Anterior cingulate cortex (tissue), 58 donors: ENCODE measurements at regions not wholly inside any gene's neighbourhood (a gene's known extent, or its start where the extent isn't known, plus 50 kb on each side); places are given as distances from the start of the nearest gene placed in this dataset.

Source experiments
- DNase-seq, 58 donors: peaks; one replicate each; lab custom pipeline; 2025; lab: John Stamatoyannopoulos, UW

DNA sequence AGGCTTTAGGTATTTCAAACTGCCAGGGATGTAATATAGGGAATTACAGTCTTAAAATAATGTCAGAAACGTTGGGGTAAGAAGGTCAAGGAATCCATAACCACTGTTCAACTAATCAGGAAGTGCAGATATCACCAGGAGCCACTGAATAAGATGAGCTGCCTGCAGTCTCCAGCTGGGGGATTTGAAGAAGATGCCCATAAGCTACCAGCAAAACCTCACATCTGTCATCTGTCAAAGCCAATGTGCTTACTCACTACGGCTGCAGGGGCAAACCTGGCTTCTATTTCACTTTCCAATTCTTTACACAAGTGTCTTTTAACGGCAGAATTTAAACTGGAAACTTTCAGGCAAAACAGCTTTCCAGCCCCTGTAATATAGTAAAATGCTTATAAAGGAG, 1410.1 kb upstream of the ATXN8OS start:
- no peak for DNase-seq

DNA sequence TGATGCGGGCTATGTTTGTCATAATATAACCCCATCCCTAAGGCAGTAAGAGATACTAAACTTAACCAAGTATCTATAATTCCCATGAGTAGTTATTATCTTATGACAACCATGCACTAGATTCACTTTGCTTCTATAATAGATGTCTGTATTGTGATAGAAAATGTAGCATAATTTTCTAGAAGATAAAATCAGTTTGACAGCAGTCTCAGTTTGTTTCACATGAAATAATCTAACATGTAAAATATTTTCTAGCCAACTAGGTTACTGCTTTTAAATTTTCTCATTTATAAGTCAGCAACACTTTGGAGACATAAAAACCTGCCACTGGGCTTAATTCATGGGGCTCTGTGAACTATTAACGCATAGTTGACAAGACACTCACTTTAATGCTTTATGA, 1410.7 kb upstream of the ATXN8OS start:
- DNase-seq: no peak

DNA sequence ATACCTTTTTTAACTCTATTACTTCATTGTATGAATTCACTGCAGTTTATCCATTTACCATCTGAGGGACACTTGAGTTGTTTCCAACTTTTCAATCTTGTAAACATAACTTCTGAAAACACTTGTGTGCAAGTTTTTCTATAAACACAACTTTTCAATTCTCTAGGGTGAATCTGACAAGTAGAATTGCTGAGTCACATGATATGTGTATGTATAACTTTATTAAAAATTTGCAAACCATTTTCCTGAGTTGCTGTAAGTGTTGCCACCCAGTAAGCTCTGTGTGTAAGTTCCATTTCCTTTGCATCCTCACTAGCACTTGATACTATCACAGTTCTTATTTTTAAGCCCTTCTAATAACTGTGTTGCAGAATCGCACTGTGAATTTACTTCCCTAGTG, 1415.6 kb upstream of the ATXN8OS start:
- no peak for DNase-seq

DNA sequence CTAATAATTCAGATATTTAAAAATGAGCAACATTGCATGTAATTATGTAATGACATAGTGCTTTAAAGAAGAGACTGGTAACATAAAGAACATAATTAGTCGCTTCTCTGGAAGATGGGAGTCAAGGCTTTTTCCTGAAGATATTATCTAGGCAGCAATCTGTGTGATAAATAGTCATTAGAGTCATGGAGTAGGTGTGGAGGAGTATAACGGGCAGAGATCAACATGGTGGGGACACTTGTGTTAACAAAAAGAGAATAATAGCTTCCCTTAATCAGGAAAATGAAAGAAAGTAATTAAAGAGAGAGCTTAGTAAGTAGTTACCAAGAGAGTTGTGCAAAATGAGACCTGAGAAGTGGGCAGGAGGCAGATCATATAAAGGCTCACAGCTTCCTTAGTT, 1417.1 kb upstream of the ATXN8OS start:
- no peak for DNase-seq

DNA sequence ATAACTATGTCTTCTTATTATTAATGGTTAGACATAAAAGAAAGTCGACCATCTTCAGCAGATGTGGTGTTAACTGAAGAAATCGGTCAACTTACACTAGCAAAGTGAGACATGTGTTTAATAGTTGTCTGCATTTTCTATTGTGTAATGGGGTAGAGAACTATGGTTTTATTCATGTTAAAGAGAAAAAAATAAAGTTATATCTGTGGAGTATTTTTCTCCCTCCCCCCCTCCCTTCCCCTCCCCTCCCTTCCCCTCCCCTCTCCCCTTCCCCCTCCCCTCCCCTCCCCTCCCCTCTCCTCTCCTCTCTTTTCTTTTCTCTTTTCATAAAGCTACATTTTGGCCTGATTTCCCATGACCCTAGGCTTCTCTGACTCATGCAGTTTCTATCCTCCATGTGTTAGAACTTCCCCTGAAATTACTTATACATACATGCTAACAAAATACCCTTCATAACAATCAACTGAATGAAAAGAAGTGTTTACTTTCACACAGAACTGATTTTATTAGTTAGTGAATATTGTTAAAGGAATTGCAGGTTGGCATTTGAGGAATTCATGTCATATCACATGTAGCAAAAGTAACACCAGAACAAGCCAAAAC, 1431.0 kb upstream of the ATXN8OS start:
- no peak for DNase-seq

DNA sequence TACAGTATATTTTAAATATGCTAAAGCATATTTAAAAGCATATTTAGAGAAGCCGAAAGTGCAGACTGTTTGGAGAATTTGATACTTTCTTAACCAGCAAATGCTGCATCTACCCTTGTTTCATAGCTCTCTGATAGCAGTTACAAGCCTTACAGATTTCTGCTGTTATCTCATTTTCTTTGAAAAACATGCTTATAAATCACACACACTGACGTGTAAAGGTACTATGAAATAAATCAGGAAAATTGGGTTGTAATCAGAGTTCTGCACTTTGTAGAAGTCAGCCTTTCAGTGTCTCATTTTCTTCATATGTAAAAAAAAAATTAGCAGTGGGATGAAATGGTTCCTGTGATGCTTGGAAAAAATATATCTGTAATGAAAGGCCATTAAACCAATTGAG, 1432.4 kb upstream of the ATXN8OS start:
- DNase-seq: no peak

DNA sequence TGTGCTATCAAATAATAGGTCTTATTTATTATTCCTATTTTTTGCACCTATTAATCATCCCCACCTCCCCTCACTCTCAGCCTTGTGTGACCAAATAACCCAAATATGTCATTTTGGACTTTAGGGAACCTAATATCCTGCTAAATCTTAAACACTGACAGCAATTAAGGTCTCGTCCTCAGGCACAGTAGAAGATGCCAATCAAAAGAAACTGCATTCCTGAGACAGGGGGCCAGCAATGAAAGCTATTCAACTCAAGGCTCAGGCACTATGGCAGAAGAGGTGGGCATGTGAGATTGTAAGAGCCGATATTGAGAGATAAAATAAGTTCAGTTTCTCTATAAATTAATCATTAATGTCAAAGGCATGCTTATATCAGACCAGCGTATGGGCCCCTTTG, 1437.7 kb upstream of the PCDH9 start:
- no peak for DNase-seq

DNA sequence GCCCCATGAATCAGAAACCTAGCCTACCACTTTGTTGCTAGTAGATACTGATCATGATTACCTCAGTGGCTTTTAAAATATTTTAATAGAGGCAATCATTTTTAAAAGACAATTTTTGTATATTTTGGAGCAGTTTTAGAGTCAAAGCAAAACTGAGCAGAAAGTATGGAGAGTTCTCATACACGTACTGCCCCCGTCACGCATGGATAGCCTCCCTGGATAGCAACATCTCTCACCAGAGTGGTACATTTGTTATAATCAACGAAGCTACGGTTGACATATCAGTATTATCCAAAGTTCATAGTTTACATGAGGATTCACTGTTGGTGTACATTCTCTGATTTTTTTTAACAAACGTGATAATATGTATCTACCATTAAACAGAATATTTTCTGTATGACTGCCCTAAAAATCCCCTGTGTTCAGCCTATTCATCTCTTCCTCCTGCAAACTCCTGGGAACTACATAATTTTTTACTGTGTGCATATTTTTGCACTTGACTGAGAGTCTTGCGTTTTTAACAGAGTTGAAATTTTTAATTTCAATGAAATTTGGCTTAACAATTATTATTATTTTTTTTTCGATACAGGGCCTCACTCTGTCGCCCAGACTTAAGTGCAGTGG, 1436.8 kb upstream of the PCDH9 start:
- DNase-seq: no peak

DNA sequence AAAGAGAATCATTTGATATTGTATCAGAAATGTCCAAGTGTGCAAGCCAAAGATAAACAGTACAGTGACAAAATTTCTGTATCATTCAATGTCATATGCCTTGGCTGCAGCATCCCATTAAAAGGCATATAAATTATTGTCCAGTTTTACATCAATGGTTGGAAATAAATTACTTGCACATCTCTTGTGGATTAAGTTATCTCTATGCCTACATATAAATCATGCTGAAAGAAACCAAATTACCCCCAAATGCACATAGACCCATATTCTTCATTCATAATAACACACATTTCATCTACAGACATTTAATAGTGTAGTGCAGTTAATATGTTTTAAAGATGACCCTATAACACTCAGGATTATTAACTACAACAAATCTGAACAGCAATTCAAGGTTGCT, 1415.7 kb upstream of the PCDH9 start:
- DNase-seq: no peak

DNA sequence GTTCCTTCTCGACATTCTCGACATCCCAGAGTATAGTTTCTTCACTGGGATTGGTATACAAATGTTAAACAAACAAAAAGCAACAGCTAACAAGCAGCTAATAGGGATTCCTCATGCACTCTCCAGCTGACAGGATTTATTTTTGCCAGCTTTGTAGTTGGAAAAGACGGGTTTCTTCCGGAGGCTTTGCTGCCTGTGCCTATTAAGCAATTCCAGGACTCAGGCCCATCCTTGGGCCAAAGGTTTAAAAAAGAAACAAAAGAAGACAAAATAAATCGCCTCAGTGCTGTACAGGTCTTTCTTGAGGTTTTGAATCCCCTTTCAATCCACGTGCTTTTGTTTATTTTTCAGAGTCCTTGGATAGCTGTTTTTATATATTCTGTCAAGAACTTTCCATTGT, 1414.5 kb upstream of the PCDH9 start:
- no peak for DNase-seq

DNA sequence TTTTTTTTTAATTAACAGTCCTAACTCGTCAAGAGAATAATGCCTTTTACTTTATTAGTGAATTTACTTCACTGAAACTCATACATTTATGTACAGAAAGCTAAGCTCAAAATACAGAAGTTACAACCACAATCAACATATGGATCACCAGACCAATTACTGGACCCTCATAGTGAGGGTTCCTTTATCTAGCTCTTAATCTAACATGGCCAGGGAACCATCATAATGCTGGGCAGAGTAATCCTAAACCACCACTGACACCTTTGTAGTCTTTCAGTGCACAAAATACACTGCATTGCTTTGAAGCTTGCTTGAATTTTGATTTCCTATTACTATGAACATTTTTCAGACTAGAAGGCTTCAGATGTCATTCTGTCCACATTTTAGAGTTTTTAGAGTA, 1406.6 kb upstream of the PCDH9 start:
- no peak for DNase-seq

DNA sequence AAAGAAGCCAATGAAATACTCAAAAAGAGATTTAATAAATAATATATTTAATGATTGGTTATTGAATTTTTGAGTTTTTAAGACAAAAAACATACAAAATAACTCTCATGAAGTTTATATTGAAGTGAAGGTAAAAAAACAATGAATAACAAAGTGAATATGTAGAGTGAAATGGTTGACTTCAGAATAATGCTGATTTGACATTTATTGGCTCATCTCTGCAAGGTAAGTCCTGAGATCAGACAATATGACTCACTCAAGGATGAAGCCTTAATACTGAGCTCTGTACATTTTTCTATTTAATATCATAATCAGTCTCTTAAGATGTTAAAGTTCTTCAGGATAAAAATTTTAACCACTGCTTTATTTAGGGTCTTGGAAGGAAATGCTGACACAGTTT, 1398.9 kb upstream of the PCDH9 start:
- no peak for DNase-seq

DNA sequence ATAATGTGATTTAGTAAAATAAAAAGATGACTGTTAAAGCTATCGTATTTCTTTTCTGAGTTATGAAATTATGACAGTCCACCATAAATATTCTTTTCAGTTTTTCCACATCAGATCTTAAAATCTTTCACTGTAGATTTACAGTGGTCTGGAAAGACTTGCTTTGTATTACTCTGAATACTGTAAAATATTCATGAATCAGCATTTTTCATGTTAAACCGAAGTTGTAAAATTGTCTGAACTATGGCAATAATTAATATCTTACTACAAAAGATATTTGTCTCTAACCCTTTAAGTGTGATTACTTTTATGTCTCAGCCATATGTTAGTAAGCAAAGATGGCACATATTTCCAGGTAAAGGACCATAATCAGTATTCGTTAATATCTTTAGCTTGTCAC, 1397.2 kb upstream of the PCDH9 start:
- no peak for DNase-seq

DNA sequence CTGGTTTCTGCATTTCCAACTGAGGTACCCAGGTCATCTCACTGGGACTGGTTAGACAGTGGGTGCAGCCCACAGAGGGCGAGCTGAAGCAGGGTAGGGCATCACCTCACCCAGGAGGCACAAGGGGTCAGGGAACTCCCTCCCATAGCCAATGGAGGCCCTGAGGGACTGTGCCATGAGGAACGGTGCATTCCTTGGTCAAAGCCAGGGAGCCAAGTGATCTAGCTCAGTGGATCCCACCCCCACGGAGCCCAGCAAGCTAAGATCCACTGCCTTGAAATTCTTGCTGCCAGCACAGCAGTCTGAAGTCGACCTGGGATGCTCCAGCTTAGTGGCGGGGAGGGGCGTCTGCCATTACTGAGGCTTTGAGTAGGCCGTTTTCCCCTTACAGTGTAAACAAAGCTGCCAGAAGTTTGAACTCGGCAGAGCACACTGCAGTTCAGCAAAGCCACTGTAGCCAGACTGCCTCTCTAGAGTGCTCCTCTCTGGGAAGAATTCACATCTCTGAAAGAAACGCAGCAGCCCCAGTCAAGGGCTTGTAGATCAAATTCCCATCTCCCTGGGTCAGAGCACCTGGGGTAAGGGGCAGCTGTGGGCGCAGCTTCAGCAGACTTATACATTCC, 1386.6 kb upstream of the PCDH9 start:
- no peak for DNase-seq

DNA sequence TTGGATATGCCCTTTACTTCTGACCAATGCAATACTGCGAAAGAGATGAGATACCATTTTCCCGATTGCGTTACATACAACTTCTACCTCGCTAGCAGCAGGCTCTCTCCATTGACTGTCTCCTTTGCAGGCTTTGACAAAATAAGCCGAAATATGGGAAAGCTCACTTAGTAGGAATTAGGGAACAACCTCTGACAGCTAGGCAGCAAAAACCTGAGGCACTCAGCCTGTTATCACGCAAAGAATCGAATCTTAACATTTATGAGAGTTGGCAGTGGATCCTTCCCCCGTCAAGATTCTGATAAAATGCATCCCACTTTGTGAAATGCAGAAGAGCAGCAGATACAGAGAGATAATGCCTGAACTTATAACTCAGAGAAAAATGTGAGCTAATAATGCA, 1379.5 kb upstream of the PCDH9 start:
- DNase-seq: no peak

DNA sequence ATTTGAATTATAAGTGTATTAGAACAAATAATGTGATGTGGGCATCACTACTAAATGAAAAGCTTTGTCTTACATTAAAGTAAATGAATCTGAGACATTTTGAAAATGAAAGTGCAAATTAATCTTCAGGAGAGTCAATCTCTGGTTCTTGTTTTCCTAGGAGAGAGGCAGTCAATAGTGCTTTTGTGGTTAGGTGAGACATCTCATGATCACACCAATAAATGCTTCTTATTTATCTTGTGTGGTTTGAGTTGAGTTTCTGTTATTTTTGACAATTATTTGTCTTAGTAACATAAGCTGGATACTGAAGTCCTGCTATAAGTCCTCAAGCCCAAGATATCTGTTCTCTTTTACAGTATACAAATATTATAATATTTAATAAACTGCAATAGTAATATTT, 1378.0 kb upstream of the PCDH9 start:
- no peak for DNase-seq

DNA sequence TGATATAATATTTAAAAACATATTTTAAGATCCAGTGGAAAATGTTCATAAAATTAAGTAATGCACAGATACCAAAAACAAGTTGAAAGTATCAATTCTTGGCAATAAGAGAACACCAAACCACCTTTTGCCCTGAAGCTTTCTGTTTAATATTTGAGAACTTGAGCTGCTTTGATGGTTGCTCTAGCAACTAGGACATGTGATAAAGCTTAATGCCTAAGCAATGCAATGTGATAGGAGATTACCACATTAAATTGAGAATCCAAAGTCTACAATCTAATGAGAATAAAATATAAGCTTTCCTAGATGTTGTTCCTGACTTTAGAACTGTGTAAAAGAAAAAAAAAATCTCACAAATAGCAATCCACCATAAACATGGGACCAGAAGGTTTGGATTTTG, 1367.5 kb upstream of the PCDH9 start:
- no peak for DNase-seq

DNA sequence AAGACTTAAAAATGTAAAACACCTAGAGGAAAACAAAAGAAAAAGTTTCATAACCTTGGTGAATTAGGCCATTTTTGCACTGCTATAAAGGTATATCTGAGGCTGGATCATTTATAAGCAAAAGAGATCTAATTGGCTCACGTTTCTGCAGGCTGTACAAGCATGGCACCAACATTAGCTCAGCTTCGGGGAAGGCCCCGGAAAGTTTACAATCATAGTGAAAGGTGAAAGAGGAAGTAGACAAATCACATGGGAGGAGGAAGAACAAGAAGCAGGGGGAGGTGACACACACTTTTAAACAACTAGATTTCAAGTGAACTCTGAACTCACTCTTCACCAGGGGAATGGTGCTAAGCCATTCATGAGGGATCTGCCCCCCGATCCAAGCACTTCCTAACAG, 1358.5 kb upstream of the PCDH9 start:
- no peak for DNase-seq

DNA sequence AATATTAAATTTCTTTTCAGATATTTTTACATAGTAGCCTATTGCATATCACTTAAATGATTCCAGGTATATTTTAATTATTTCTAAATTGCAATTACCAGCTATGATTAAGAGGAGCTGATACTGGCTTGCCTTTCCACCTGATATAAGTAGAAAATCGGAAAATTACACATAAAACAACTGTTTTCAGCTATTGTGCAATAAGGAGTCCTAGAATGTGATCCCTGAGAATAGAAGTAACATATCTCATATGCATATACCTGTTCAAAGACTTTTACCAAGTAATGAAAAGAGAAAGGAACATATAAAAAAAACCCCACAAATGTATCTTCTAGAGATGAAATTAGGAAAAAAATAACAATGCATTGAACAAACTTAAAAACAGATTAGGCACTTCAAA, 1354.6 kb upstream of the PCDH9 start:
- DNase-seq: no peak

DNA sequence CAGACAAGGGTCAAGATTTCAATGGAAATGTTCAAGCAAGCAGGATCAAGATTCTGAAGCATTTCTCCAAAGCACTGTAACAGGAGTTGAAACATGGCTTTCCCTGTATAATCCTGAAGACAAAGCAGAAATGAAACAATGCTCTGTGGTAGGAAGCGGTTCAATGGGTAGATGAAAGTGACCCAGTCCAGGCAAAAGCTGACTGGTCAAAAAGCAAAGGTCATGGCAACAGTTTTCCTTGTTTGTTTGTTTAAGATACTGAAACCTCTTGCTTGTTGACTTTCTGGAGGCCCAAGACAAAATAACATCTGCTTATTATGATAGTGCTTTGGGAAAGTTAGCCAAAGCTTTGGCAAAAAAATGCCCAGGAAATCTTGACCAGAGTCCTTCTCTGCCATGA, 1343.9 kb upstream of the PCDH9 start:
- no peak for DNase-seq

DNA sequence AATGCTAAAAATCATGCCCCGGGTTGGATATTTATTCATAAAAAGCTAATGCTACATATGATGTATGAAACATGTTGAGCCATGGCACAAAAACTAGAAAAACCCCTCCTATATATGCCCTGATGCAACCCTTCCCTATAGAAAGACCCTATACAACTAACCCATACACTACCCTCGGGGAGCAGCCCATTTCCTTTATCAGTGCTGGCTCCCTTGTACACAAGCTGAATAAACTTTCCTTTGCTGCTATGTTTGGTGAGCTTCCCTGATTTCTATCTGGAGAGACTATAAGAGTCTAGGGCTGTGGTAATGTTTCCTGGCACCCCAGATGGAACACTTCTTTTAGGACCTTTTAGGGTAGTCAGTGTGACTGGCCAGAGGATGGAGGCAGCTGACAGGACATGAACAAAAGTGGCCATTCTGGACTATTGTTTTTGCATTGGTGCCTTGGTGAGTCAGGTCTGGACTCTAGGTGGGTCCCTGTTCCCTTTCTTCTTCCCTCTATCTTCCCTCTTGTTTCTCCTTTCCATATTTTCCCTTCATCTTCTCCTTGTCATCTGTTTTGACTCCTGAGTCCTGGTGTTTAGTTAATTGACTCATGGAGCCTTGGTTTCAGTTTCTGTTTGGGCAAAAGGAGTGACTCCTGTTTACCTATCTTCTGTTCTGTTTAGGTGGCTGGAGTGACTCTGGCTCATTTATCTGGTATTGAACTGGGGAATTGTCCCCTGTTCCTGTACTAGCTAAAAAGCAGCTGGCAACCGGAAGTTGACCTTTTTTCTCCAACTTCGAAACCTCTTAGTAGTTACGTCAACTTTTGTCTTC, 1321.8 kb upstream of the PCDH9 start:
- DNase-seq: no peak

DNA sequence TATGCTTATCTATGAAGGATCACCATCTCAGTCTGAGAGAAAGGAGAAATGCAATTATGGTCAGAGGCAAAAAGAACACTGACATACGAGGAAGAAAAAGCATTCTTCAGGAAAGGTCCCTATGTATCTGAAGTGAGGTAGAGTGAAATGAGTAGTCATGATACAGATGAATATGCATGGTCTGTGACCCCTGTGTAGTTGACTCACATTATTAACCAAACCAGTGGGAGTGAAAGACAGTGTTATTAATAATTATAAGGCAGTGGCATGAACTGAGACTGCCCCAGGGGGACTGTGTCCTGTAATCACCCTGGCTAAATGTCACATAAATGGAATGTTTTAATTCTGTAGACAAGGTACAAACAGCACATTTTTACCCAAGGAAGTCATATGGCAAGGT, 1320.2 kb upstream of the PCDH9 start:
- DNase-seq: no peak
